ENCODE measurements at regions not wholly inside any gene's neighbourhood (a gene's known extent, or its start where the extent isn't known, plus 50 kb on each side); places are given as distances from the start of the nearest gene placed in this dataset.

DNA sequence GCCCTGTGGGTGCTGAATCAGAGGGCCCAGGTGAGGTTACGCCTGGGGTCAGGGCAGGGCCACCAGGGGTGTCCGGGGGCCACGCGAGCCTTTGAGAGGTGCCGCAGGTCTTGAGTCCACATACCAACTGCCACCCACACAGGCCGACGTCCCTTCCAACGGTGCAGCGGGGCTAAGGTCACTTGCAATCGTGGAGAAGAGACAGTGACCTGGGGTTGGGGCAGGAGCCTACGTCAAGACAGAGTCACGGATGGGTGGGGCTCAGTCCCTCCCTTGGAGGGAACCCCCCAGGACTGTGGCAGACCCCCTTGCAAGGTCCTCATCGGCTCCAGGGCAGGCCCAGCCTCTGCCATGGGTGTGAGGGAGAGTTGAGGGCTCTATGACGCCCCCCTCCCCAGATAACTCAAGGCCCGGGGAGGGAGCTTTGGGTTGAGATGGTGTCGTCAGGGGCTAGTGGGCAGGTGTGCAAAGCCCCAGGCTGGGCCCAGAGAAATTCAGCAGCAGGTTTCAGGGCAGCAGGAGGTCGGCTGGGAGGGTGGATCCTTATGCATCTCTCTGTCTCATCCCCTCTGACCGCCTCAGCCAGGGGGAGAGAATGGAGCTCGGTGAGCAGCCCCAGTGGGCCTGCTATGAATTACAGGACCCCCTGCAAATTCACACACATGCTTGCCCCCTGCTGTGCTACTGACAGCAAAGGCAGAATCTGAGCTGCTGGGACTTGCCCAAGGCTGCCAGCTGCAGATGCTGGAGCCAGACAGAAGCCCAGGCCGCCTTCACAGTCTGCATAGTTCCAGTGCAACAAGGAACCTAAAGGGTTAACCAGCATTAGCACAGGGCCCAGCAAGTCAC is 60.0 kb downstream of the MYEOV start:
- TF ChIP-seq, protein P1, sequence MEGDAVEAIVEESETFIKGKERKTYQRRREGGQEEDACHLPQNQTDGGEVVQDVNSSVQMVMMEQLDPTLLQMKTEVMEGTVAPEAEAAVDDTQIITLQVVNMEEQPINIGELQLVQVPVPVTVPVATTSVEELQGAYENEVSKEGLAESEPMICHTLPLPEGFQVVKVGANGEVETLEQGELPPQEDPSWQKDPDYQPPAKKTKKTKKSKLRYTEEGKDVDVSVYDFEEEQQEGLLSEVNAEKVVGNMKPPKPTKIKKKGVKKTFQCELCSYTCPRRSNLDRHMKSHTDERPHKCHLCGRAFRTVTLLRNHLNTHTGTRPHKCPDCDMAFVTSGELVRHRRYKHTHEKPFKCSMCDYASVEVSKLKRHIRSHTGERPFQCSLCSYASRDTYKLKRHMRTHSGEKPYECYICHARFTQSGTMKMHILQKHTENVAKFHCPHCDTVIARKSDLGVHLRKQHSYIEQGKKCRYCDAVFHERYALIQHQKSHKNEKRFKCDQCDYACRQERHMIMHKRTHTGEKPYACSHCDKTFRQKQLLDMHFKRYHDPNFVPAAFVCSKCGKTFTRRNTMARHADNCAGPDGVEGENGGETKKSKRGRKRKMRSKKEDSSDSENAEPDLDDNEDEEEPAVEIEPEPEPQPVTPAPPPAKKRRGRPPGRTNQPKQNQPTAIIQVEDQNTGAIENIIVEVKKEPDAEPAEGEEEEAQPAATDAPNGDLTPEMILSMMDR (IDR thresholded peaks at IDR 0.05), result no peak
- ATAC-seq (ENCODE audit: low FRiP score), result no peak
- DNase-seq (ENCODE audit: low spot score), result no peak

GRCh38 chr11:69354545-69354897 is 60.6 kb downstream of the MYEOV start:
- ATAC-seq (ENCODE audit: low FRiP score), result no peak
- TF ChIP-seq, protein P1 (IDR thresholded peaks at IDR 0.05), result no peak
- DNase-seq (ENCODE audit: low spot score), result no peak

GRCh38 chr11:69355346-69355940 is 61.5 kb downstream of the MYEOV start:
- TF ChIP-seq, protein P1 (IDR thresholded peaks at IDR 0.05), result no peak
- no peak for DNase-seq (ENCODE audit: low spot score)
- no peak for ATAC-seq (ENCODE audit: low FRiP score)

DNA sequence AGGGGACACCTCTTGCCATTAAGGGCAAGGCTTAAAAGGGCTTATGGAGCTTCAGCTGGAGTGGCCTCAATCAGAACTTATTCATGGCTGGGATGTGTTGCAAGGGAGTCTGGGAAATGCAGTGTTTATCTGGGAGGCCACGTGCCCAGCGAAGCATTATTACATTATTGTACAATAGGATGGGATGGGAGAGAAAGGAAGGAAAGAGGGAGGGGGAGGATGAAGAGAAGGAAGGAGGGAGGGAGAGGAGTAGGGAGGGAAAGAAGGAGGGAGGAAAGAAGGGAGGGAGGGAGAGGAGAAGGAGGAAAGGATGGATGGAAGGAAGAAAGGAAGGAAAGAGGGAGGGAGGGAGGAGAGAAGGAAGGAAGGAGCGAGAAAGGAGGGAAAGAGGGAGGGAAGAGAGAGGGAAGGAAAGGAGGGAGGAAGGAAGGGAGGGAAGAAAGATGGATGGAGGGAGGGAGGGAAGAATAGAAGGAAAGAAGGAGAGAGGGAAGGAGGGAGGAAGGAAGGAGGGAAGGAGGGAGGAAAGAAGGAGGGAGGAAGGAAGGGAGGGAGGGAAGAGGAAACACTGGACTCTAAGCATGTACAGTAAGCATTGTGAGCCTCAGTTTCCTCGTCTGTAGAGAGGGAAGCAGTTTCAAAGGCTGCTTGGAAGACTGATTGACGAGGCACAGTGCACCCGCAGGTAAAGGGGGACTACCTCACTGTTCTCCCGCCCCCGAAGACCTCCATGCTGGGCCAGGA is 62.2 kb downstream of the MYEOV start:
- ATAC-seq (ENCODE audit: low FRiP score) (no peak), DNase-seq (ENCODE audit: low spot score) (no peak)
- TF ChIP-seq, protein P1 (IDR thresholded peaks at IDR 0.05), result no peak

DNA sequence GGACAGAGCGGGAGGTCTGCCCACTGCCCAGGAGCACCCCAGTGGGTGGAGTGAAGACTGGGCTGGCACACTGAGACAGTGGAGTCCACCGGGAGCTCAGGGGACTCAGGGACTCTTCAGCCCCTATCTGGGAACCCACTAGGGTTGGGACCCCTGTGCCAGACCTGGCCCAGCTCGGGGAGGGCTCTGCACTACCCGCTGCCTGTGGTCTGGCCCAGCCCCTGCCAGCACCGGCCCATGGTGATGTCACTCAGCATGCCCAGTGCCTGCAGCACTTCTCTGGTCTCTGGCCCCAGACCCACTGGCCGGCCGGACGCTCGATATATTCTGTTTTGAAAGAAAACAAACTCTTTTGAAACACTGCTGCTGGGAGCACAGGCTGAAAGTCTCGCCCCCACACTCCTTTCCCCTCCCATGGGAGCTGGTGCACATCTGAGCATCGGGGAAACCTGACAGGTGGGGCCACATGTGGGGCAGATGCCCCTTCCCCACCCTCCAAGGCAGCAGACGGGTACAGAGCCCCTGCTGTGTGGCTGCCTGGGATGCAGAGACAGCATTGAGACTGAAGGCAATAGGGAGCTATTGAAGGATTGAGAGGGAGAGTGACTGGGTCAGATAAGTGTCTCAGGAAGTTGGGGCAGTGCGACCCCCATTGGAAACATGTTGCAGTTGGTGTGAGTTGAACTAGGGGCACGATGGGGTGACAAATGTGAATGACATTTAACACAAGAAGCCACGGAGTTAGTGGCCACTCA is 62.9 kb downstream of the MYEOV start:
- TF ChIP-seq, protein P1 (IDR thresholded peaks at IDR 0.05), result no peak
- ATAC-seq (ENCODE audit: low FRiP score) (no peak), DNase-seq (ENCODE audit: low spot score) (no peak)

- DNase-seq (ENCODE audit: low spot score), result no peak
- TF ChIP-seq, protein P1 (IDR thresholded peaks at IDR 0.05), result no peak
Measured at GRCh38 chr11:69357458-69358397, 63.8 kb downstream of the MYEOV start.

More at GRCh38 chr11:69357458-69358397, 63.8 kb downstream of the MYEOV start:
- ATAC-seq (ENCODE audit: low FRiP score), result no peak
